BLaER1 (cell line): ENCODE measurements at regions not wholly inside any gene's neighbourhood (a gene's known extent, or its start where the extent isn't known, plus 50 kb on each side); places are given as distances from the start of the nearest gene placed in this dataset.

ENCODE experiments used
- H3K27ac ChIP-seq: shearing (Covaris generic); formaldehyde crosslinking; 2 replicates; pipeline ENCODE4 v1.8.1; 2022
- H3K27me3 ChIP-seq: shearing (Covaris generic); formaldehyde crosslinking; 2 replicates; pipeline ENCODE4 v1.8.1; 2022
- H3K36me3 ChIP-seq: shearing (Covaris generic); formaldehyde crosslinking; 2 replicates; pipeline ENCODE4 v1.8.1; 2022
- H3K4me1 ChIP-seq: shearing (Covaris generic); formaldehyde crosslinking; 2 replicates; pipeline ENCODE4 v1.8.1; 2022
- H3K4me2 ChIP-seq: shearing (Covaris generic); formaldehyde crosslinking; 2 replicates; pipeline ENCODE4 v1.8.1; 2022
- H3K4me3 ChIP-seq: shearing (Covaris generic); formaldehyde crosslinking; 2 replicates; pipeline ENCODE4 v1.8.1; 2022
- H3K9ac ChIP-seq: shearing (Covaris generic); formaldehyde crosslinking; 2 replicates; pipeline ENCODE4 v1.8.1; 2022
- H3K9me3 ChIP-seq: shearing (Covaris generic); formaldehyde crosslinking; 2 replicates; pipeline ENCODE4 v1.8.1; 2022
- H4K20me1 ChIP-seq: shearing (Covaris generic); formaldehyde crosslinking; 2 replicates; pipeline ENCODE4 v1.8.1; 2022
- Cebpa-rat ChIP-seq: shearing (Covaris generic); IDR thresholded peaks from 2 replicates; pipeline ENCODE4 v1.8.1; 2022

GRCh38 chr12:91603060-91603459 is 420.4 kb upstream of the DCN start:
- no peak for TF ChIP-seq Cebpa-rat

GRCh38 chr12:91601054-91601453 is 418.4 kb upstream of the DCN start:
- Histone ChIP-seq H4K20me1 (no peaks in the 10 kb centered on the region), H3K9ac (no peak overlapping the region), H3K4me1 (no peaks in the 10 kb centered on the region), H3K9me3 (no peaks in the 10 kb centered on the region), H3K27ac (no peak overlapping the region), H3K27me3 (no peaks in the 10 kb centered on the region), H3K4me2 (no peak overlapping the region), H3K36me3 (no peaks in the 10 kb centered on the region), H3K4me3 (no peak overlapping the region)
- TF ChIP-seq Cebpa-rat = no peak

More at GRCh38 chr12:91603060-91603459, 420.4 kb upstream of the DCN start:
- Histone ChIP-seq H3K36me3 (no peaks in the 10 kb centered on the region), H4K20me1 (no peaks in the 10 kb centered on the region), H3K4me1 (no peaks in the 10 kb centered on the region), H3K9ac (no peak overlapping the region), H3K4me3 (no peak overlapping the region), H3K27ac (no peak overlapping the region), H3K9me3 (no peaks in the 10 kb centered on the region), H3K4me2 (no peak overlapping the region), H3K27me3 (no peaks in the 10 kb centered on the region)

GRCh38 chr12:91594715-91595114 is 412.1 kb upstream of the DCN start:
- Histone ChIP-seq H3K4me3 (no peak overlapping the region), H3K9ac (no peak overlapping the region)
- TF ChIP-seq Cebpa-rat = no peak

GRCh38 chr12:91591639-91591987 is 409.0 kb upstream of the DCN start:
- Histone ChIP-seq H3K9ac (no peak overlapping the region), H3K27me3 (no peaks in the 10 kb centered on the region), H3K4me1 (no peaks in the 10 kb centered on the region), H3K4me3 (no peak overlapping the region), H3K27ac (no peak overlapping the region), H4K20me1 (no peaks in the 10 kb centered on the region), H3K4me2 (no peak overlapping the region), H3K36me3 (no peaks in the 10 kb centered on the region), H3K9me3 (no peaks in the 10 kb centered on the region)
- TF ChIP-seq Cebpa-rat = no peak

More at GRCh38 chr12:91594715-91595114, 412.1 kb upstream of the DCN start:
- no peaks in the 10 kb centered on the region for H3K27me3 ChIP-seq
- no peaks in the 10 kb centered on the region for H3K36me3 ChIP-seq
- no peak overlapping the region for H3K4me2 ChIP-seq
- H3K27ac ChIP-seq = no peak overlapping the region
- no peaks in the 10 kb centered on the region for H3K9me3 ChIP-seq
- no peaks in the 10 kb centered on the region for H4K20me1 ChIP-seq
- H3K4me1 ChIP-seq = no peaks in the 10 kb centered on the region

GRCh38 chr12:91590966-91591638 is 408.5 kb upstream of the DCN start:
- no peaks in the 10 kb centered on the region for H3K4me1 ChIP-seq
- H3K27me3 ChIP-seq = no peaks in the 10 kb centered on the region
- H4K20me1 ChIP-seq = no peaks in the 10 kb centered on the region
- no peak overlapping the region for H3K27ac ChIP-seq
- TF ChIP-seq Cebpa-rat = no peak
- no peak overlapping the region for H3K4me3 ChIP-seq
- no peaks in the 10 kb centered on the region for H3K9me3 ChIP-seq
- no peak overlapping the region for H3K4me2 ChIP-seq
- no peak overlapping the region for H3K9ac ChIP-seq
- no peaks in the 10 kb centered on the region for H3K36me3 ChIP-seq

- TF ChIP-seq Cebpa-rat = no peak
- no peak overlapping the region for H3K27ac ChIP-seq
- no peaks in the 10 kb centered on the region for H3K4me1 ChIP-seq
- H3K9me3 ChIP-seq = no peaks in the 10 kb centered on the region
- H4K20me1 ChIP-seq = no peaks in the 10 kb centered on the region
- no peaks in the 10 kb centered on the region for H3K27me3 ChIP-seq
- H3K9ac ChIP-seq = no peak overlapping the region
- no peak overlapping the region for H3K4me3 ChIP-seq
- H3K36me3 ChIP-seq = no peaks in the 10 kb centered on the region
- H3K4me2 ChIP-seq = no peak overlapping the region
Measured at GRCh38 chr12:91588874-91589454, 406.3 kb upstream of the DCN start.

- no peak for TF ChIP-seq Cebpa-rat
- Histone ChIP-seq H3K9ac (no peak overlapping the region), H3K36me3 (no peaks in the 10 kb centered on the region)
Measured at GRCh38 chr12:91586015-91586414, 403.4 kb upstream of the DCN start.

GRCh38 chr12:91582811-91583210 is 400.2 kb upstream of the DCN start:
- Histone ChIP-seq H3K9ac (no peak overlapping the region), H4K20me1 (no peaks in the 10 kb centered on the region), H3K9me3 (no peaks in the 10 kb centered on the region), H3K27ac (no peak overlapping the region), H3K4me1 (no peaks in the 10 kb centered on the region), H3K4me2 (no peak overlapping the region), H3K4me3 (no peak overlapping the region), H3K36me3 (no peaks in the 10 kb centered on the region), H3K27me3 (no peaks in the 10 kb centered on the region)
- TF ChIP-seq Cebpa-rat = no peak

More at GRCh38 chr12:91586015-91586414, 403.4 kb upstream of the DCN start:
- H3K4me2 ChIP-seq = no peak overlapping the region
- H3K27ac ChIP-seq = no peak overlapping the region
- no peaks in the 10 kb centered on the region for H3K9me3 ChIP-seq
- H3K27me3 ChIP-seq = no peaks in the 10 kb centered on the region
- no peaks in the 10 kb centered on the region for H4K20me1 ChIP-seq
- no peak overlapping the region for H3K4me3 ChIP-seq
- H3K4me1 ChIP-seq = no peaks in the 10 kb centered on the region

- Histone ChIP-seq H3K4me3 (no peak overlapping the region), H3K9me3 (no peaks in the 10 kb centered on the region), H3K9ac (no peak overlapping the region), H3K27ac (no peak overlapping the region), H3K4me1 (no peaks in the 10 kb centered on the region), H4K20me1 (no peaks in the 10 kb centered on the region), H3K36me3 (no peaks in the 10 kb centered on the region), H3K27me3 (no peaks in the 10 kb centered on the region), H3K4me2 (no peak overlapping the region)
- no peak for TF ChIP-seq Cebpa-rat
Measured at GRCh38 chr12:91579516-91580263, 397.1 kb upstream of the DCN start.
